Body of pancreas (tissue), 4 donors: ENCODE measurements at regions not wholly inside any gene's neighbourhood (a gene's known extent, or its start where the extent isn't known, plus 50 kb on each side); places are given as distances from the start of the nearest gene placed in this dataset.

ENCODE experiments used
- CTCF ChIP-seq, 7 experiments: fragments of 450-650 bp in 4 of 7; fragments of 200-600 bp in 3 of 7; sonication (generic) in 3 of 7; IDR thresholded peaks; one replicate each; pipeline ENCODE4 v1.5.1; 2016 to 2019; ENCODE audit warnings: antibody characterized with exemption in 7 of 7
- POLR2A ChIP-seq, 3 donors: fragments of 450-650 bp; IDR thresholded peaks; one replicate each; pipeline ENCODE4 v1.6.1; 2016; ENCODE audit warnings: antibody characterized with exemption in 3 of 3, mild to moderate bottlenecking in 2 of 3

GRCh38 chr4:61044837-61045236 lies 155.3 kb upstream of the ADGRL3 start:
- TF ChIP-seq CTCF (IDR thresholded peaks at IDR 0.05): no peak
- no peak for TF ChIP-seq POLR2A (IDR thresholded peaks at IDR 0.05)
